ENCODE measurements at regions not wholly inside any gene's neighbourhood (a gene's known extent, or its start where the extent isn't known, plus 50 kb on each side); places are given as distances from the start of the nearest gene placed in this dataset.

DNA sequence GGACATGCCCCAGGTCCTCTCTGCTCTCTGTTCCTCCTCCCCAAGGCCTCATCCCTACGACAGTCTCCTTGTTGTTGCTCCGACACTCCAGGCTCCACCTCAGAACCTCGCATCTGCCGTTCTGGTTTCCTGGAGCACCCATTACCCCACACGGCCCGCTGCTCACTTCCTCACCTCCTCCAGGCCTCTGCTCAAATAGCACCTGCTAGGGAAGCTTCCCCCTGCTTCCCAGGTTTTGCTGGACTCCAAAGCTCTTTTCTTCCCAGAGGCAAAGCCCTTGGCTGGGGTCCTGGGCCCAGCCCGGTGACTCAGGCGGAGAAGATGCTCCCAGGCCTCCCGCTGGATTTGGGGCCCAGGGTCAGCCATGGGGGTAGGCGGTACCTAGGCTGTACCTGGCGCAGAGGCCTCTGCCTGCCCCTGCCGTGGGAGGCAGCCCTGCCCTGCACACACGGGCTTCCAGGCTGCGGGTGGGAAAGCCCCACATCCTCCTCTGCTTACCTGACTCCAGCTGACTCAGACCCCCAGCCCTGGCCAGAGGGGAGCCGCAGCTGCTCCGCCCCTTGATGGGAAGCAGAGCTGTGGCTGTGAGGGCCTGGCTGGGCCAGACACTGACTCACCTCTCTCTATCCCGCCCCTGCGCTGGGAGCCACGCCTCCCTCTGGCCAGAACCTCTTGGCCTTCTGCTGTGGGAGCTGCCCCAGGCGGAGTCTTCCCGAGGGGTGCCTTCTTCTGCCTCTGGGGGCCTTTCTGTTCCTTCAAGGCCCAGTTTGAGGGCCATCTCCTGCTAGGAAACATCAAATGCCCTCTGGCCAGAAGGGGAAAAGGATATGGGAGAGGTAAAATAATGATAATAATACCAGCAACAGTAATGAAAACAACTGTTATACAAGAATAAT is 130.5 kb downstream of the CEBPB start (continued):
- TF ChIP-seq NR3C1 (CRISPR knock-in tag; IDR thresholded peaks at IDR 0.05) (no peak), ZNF3 (CRISPR knock-in tag; IDR thresholded peaks at IDR 0.05) (no peak), CBX2 (IDR thresholded peaks at IDR 0.05; ENCODE audit: insufficient read depth, low read length, poor library complexity, severe bottlenecking) (no peak), JUN (IDR thresholded peaks at IDR 0.05; ENCODE audit: borderline replicate concordance, low read depth, low read length) (peak; percentile 63; the same call in 1 of the 2 replicates), JUN (CRISPR knock-in tag; IDR thresholded peaks at IDR 0.05; ENCODE audit: borderline replicate concordance) (no peak), ATF7 (IDR thresholded peaks at IDR 0.05) (peak; percentile 29; the same call in 1 of the 2 replicates), FIP1L1 (IDR thresholded peaks at IDR 0.05; ENCODE audit: low read depth, low read length, poor library complexity, severe bottlenecking) (no peak)
- TF ChIP-seq, protein P1, sequence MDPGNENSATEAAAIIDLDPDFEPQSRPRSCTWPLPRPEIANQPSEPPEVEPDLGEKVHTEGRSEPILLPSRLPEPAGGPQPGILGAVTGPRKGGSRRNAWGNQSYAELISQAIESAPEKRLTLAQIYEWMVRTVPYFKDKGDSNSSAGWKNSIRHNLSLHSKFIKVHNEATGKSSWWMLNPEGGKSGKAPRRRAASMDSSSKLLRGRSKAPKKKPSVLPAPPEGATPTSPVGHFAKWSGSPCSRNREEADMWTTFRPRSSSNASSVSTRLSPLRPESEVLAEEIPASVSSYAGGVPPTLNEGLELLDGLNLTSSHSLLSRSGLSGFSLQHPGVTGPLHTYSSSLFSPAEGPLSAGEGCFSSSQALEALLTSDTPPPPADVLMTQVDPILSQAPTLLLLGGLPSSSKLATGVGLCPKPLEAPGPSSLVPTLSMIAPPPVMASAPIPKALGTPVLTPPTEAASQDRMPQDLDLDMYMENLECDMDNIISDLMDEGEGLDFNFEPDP (CRISPR knock-in tag; IDR thresholded peaks at IDR 0.05): no peak
- TF ChIP-seq, protein P2, sequence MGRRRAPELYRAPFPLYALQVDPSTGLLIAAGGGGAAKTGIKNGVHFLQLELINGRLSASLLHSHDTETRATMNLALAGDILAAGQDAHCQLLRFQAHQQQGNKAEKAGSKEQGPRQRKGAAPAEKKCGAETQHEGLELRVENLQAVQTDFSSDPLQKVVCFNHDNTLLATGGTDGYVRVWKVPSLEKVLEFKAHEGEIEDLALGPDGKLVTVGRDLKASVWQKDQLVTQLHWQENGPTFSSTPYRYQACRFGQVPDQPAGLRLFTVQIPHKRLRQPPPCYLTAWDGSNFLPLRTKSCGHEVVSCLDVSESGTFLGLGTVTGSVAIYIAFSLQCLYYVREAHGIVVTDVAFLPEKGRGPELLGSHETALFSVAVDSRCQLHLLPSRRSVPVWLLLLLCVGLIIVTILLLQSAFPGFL (CRISPR knock-in tag; IDR thresholded peaks at IDR 0.05): no peak

Data from K562 (cell line).